ENCODE measurements at regions not wholly inside any gene's neighbourhood (a gene's known extent, or its start where the extent isn't known, plus 50 kb on each side); places are given as distances from the start of the nearest gene placed in this dataset.

DNA sequence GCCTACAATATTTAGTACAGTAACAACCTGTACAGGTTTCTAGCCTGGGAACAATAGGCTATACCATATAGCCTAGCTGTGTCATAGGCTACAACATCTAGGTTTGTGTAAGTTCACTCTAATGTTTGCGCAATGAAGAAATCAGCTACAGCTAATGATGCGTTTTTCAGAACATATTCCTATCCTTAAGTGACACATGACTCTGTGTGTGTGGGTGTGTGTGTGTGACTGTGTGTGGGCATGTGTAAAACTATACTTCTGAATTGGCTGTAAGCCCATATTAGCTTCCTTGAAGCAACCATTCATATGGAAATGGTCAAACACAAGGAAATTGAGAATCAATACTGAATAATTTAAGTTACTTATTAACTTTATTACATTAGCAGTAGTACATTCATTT, 120.8 kb upstream of the SULT1C3 start:
- Histone ChIP-seq H3K4me3 (no peak overlapping the region), H3K9me3 (no peaks in the 10 kb centered on the region), H3K4me1 (no peaks in the 10 kb centered on the region), H3K27ac (no peak overlapping the region), H3K27me3 (no peaks in the 10 kb centered on the region), H3K36me3 (no peaks in the 10 kb centered on the region)
- no peak for DNase-seq (ENCODE audit: low spot score in 2 of 2)
- 67% methylated on average over 2 of the region's 2 CpGs for WGBS
- TF ChIP-seq POLR2A (IDR thresholded peaks at IDR 0.05): no peak

DNA sequence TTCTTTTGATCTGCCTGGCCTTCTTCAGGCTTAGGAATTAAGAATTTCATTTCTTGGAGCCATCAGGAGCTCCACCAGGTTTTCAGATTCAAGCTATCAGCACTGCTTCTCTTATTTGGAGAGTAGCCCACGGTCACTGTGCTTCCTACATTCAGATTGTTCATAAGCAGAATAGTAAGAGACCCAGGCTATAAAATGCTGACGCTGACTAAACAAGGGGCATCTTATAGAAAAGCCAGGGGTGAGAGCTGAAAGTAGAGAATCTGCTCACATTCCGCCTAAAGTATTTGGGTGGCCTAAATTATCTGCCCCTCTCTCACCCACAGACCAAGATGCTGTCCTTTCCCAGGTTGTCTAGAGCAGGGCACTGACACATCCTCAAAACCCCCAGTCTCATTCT, 120.3 kb upstream of the SULT1C3 start:
- H3K9me3 ChIP-seq: no peaks in the 10 kb centered on the region
- H3K36me3 ChIP-seq: no peaks in the 10 kb centered on the region
- H3K4me1 ChIP-seq: no peaks in the 10 kb centered on the region
- H3K27ac ChIP-seq: no peak overlapping the region
- WGBS: 89% methylated on average over 3 of the region's 3 CpGs
- DNase-seq (ENCODE audit: low spot score in 2 of 2): no peak
- H3K4me3 ChIP-seq: no peak overlapping the region
- H3K27me3 ChIP-seq: no peaks in the 10 kb centered on the region
- TF ChIP-seq EP300 (IDR thresholded peaks at IDR 0.05) (no peak), POLR2A (IDR thresholded peaks at IDR 0.05) (no peak), POLR2AphosphoS5 (IDR thresholded peaks at IDR 0.05) (no peak)
- TF ChIP-seq, protein P1, sequence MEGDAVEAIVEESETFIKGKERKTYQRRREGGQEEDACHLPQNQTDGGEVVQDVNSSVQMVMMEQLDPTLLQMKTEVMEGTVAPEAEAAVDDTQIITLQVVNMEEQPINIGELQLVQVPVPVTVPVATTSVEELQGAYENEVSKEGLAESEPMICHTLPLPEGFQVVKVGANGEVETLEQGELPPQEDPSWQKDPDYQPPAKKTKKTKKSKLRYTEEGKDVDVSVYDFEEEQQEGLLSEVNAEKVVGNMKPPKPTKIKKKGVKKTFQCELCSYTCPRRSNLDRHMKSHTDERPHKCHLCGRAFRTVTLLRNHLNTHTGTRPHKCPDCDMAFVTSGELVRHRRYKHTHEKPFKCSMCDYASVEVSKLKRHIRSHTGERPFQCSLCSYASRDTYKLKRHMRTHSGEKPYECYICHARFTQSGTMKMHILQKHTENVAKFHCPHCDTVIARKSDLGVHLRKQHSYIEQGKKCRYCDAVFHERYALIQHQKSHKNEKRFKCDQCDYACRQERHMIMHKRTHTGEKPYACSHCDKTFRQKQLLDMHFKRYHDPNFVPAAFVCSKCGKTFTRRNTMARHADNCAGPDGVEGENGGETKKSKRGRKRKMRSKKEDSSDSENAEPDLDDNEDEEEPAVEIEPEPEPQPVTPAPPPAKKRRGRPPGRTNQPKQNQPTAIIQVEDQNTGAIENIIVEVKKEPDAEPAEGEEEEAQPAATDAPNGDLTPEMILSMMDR (IDR thresholded peaks at IDR 0.05): no peak

DNA sequence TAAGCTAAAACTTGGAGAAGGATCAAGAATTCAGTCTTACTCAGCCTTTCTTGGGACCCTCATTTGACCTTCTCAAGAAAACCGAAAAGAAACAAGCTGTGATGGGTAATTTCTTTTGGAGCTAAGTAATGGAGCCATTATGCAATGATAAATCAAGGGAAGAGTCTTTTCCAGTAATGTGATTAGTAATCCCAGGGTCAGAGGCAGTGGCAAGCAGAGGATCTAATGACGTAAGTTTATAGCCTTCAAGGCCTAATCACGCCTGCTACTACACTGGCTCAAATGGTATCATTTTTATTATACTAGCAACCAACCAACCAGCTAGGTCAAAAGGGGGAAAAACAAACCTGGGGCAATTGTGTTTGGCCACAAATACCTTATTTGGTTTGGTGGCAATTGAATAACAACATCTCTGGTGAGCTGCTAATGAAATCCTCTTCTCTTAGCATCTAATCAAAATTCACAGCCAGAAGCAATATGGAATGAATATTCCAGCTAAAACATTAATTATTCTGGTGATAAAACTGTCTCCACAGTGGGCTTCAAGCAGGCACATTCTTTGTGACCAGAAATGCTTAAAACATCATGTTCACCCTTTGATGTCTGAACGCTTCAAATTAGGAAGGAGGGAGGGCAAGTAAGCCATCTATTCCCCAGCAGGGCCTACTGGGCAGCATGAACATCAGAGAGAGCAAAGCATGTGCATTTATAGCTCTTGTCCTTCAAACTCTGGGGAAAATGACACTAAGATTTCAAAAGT, 114.9 kb upstream of the SULT1C3 start:
- Histone ChIP-seq H3K9me3 (no peaks in the 10 kb centered on the region), H3K36me3 (no peaks in the 10 kb centered on the region), H3K27ac (no peak overlapping the region), H3K4me1 (no peaks in the 10 kb centered on the region), H3K27me3 (no peaks in the 10 kb centered on the region), H3K4me3 (no peak overlapping the region)
- TF ChIP-seq, protein P1 (IDR thresholded peaks at IDR 0.05): no peak
- TF ChIP-seq EP300 (IDR thresholded peaks at IDR 0.05) (no peak), POLR2AphosphoS5 (IDR thresholded peaks at IDR 0.05) (no peak), POLR2A (IDR thresholded peaks at IDR 0.05) (no peak)
- 66% methylated on average over 4 of the region's 4 CpGs for WGBS
- no peak for DNase-seq (ENCODE audit: low spot score in 2 of 2)

DNA sequence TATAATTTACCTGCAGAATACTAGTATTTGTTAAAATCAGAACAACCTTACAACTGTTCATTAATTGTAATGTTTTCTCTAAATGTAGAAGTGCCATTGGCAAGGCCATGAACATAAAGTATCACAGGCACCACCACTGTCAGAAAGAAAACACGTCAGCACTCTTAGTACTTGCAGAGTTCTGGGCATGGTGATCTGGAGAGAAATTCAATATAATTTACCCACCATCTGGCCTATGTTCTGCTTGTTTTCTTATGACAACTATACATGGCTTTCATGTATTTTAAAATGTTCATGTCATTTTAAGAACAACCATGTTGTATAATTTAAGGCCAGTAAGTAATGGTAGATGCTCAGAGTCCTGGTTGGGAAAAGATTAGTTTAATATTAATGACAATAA, 114.2 kb upstream of the SULT1C3 start:
- H3K27me3 ChIP-seq: no peaks in the 10 kb centered on the region
- DNase-seq (ENCODE audit: low spot score in 2 of 2): no peak
- H3K9me3 ChIP-seq: no peaks in the 10 kb centered on the region
- H3K36me3 ChIP-seq: no peaks in the 10 kb centered on the region
- no peak overlapping the region for H3K27ac ChIP-seq
- no peaks in the 10 kb centered on the region for H3K4me1 ChIP-seq
- 75% methylated on average over 1 of the region's 1 CpG for WGBS
- no peak overlapping the region for H3K4me3 ChIP-seq
- TF ChIP-seq, protein P1 (IDR thresholded peaks at IDR 0.05): no peak
- TF ChIP-seq POLR2AphosphoS5 (IDR thresholded peaks at IDR 0.05) (no peak), EP300 (IDR thresholded peaks at IDR 0.05) (no peak), POLR2A (IDR thresholded peaks at IDR 0.05) (no peak)

DNA sequence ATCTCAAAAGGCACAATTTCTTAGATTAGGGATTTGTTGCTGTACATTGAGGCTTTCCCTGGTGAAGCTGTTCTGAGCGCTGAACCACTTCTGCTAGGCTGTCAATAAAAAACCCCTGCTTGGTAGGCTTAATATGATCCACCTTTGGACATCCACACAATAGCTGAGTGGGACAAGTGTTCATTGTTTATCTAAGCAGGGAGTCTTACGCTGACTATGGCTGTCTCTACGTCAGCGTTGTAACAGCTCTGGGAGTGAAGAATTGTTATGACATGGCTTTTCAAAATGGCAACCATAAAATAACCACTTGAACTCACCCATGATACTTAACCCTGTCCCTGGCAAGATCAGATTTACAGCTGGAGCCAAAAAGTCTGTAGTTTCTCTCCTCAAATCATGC, 111.5 kb upstream of the SULT1C3 start:
- Histone ChIP-seq H3K27ac (no peak overlapping the region), H3K36me3 (no peaks in the 10 kb centered on the region), H3K4me1 (no peaks in the 10 kb centered on the region), H3K27me3 (no peaks in the 10 kb centered on the region), H3K4me3 (no peak overlapping the region), H3K9me3 (no peaks in the 10 kb centered on the region)
- 77% methylated on average over 4 of the region's 4 CpGs for WGBS
- TF ChIP-seq POLR2A (IDR thresholded peaks at IDR 0.05) (no peak), POLR2AphosphoS5 (IDR thresholded peaks at IDR 0.05) (no peak), EP300 (IDR thresholded peaks at IDR 0.05) (no peak)
- TF ChIP-seq, protein P1 (IDR thresholded peaks at IDR 0.05): no peak
- DNase-seq (ENCODE audit: low spot score in 2 of 2): no peak

DNA sequence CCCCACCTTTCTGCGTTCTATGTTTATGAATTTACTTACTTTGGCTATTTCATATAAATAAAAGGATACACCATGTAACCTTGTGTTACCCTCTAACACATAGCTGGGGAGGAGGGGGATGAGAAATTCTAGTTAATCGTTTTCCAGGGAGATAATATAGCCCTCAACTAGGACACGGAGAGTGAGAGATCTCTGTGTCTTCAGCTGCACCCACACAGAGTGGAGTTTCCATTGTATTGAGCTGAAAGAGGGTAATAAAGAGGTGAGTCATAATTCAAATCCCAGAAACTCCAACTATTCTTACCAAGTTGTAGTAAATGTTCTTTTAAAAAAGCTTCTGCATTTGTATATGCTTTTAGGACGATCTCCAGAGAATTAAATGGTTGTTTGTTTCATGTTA, 110.1 kb upstream of the SULT1C3 start:
- no peaks in the 10 kb centered on the region for H3K9me3 ChIP-seq

More for the DNA sequence above, 110.1 kb upstream of the SULT1C3 start:
- Histone ChIP-seq H3K4me1 (no peaks in the 10 kb centered on the region), H3K4me3 (no peak overlapping the region), H3K27ac (no peak overlapping the region), H3K27me3 (no peaks in the 10 kb centered on the region), H3K36me3 (no peaks in the 10 kb centered on the region)
- TF ChIP-seq EP300 (IDR thresholded peaks at IDR 0.05) (no peak), POLR2AphosphoS5 (IDR thresholded peaks at IDR 0.05) (no peak), POLR2A (IDR thresholded peaks at IDR 0.05) (no peak)
- TF ChIP-seq, protein P1 (IDR thresholded peaks at IDR 0.05): no peak
- 44% methylated on average over 4 of the region's 4 CpGs for WGBS
- DNase-seq (ENCODE audit: low spot score in 2 of 2): no peak
